Naive thymus-derived CD8-positive, alpha-beta T cell (primary cell): ENCODE measurements at regions not wholly inside any gene's neighbourhood (a gene's known extent, or its start where the extent isn't known, plus 50 kb on each side); places are given as distances from the start of the nearest gene placed in this dataset.
"Not testable (repeated sequence)": the region's sequence is repeated elsewhere in the genome, so short reads cannot be mapped to it uniquely, and the experiment has no call there.

Experiments used
- ATAC-seq, 2 donors: fragments of 150-1000 bp; cut with Tn5 transposase in 1 of 2; sonication (Bioruptor Pico), chemical (Tn5 transposase) in 1 of 2; 1 replicate in 1 of 2; 2 replicates in 1 of 2; pipeline ENCODE4 v1.10.0; 2021; ENCODE audit warnings: mild to moderate bottlenecking in 2 of 2, moderate library complexity in 2 of 2
- POLR2A ChIA-PET: fragments of 350-600 bp; sonication (Branson Sonifier 250); formaldehyde crosslinking; loops from one replicate; lab custom pipeline; 2021; ENCODE audit warnings: antibody characterized with exemption; lab: Charles Lee
- DNase-seq, 10 donors: peaks; one replicate each; pipeline versions ENCODE4 v3.0.0 to v3.0.0-alpha.2; 2020 to 2022
- H3K27ac Mint-ChIP-seq, 10 donors: one replicate each; pipeline ENCODE4 v1.8.0; 2020 to 2022; ENCODE audit warnings: mild to moderate bottlenecking in 10 of 10, mixed read lengths in 10 of 10, moderate library complexity in 4 of 10, inconsistent platforms in 1 of 10
- H3K27me3 Mint-ChIP-seq, 5 donors: one replicate each; pipeline ENCODE4 v1.8.0; 2021 to 2022; ENCODE audit warnings: mixed read lengths in 5 of 5
- H3K36me3 Mint-ChIP-seq, 3 donors: one replicate each; pipeline ENCODE4 v1.8.0; 2020 to 2022; ENCODE audit warnings: mixed read lengths in 3 of 3, mild to moderate bottlenecking in 2 of 3, inconsistent platforms in 1 of 3
- H3K4me1 Mint-ChIP-seq, 4 donors: one replicate each; pipeline ENCODE4 v1.8.0; 2021 to 2022; ENCODE audit warnings: mixed read lengths in 4 of 4
- H3K4me3 Mint-ChIP-seq, 10 donors: one replicate each; pipeline ENCODE4 v1.8.0; 2020 to 2022; ENCODE audit warnings: mild to moderate bottlenecking in 10 of 10, mixed read lengths in 10 of 10, moderate library complexity in 6 of 10, inconsistent platforms in 1 of 10
- H3K9me3 Mint-ChIP-seq, 9 donors: one replicate each; pipeline ENCODE4 v1.8.0; 2020 to 2022; ENCODE audit warnings: mixed read lengths in 9 of 9, mild to moderate bottlenecking in 3 of 9, inconsistent platforms in 1 of 9, moderate library complexity in 1 of 9

DNA sequence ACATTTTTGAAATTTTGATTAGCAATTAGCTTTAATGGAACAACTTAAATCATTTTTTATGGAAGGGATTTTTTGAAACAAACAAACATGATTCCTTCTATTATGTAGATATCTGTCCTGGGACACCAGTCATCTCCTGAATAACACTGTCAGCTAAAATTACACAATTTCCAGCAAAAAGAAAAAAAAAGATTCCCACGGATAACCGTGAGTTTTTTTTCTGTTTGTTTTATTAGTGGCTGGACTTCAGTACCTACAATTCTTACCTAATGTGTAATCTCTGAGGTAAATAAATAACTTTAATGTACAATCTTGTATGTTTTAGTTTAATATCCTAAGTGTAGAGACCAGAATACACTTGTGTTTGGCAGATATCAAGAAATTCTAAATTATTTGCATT, 126.6 kb upstream of the KYNU start:
- ATAC-seq (no peak), DNase-seq (no peak)
- no peaks in the 10 kb centered on the region for H3K27me3 Mint-ChIP-seq
- no peak overlapping the region for H3K27ac Mint-ChIP-seq
- H3K36me3 Mint-ChIP-seq = no peaks in the 10 kb centered on the region
- peaks cover 0 to 7% (median 0%) of the 10 kb centered on the region in 9 donors for H3K9me3 Mint-ChIP-seq
- POLR2A ChIA-PET = no interaction called here
- H3K4me3 Mint-ChIP-seq = no peak overlapping the region
- no peaks in the 10 kb centered on the region for H3K4me1 Mint-ChIP-seq

DNA sequence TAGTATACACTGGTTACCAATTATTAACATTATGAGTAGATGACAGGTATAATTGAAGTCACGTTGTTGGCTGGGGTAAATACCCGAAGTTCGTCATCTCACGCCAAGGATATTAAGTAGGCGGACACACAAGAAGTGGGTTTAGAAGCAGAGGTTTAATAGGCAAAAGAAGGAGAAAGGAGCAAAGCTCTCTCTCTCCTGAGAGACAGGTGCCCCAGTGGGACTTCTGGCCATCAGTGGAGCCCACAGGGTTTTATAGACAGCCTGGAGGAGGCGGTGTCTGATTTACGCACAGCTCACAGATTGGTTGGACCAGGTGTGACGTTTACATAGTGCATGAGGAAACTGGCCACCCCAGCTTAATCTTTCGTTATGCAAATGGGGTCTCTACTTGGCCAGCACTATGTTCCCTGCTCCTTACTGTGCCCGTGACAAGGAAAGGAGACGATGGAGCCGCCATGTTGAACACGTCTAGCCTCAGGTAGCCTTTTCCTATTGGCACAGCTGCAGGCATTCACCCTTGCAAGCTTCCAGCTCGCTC, 128.8 kb upstream of the KYNU start:
- ATAC-seq (no peak), DNase-seq (no peak)
- Mint-ChIP-seq H3K27me3 (no peaks in the 10 kb centered on the region), H3K36me3 (no peaks in the 10 kb centered on the region), H3K4me3 (no peak overlapping the region), H3K4me1 (no peaks in the 10 kb centered on the region), H3K27ac (no peak overlapping the region), H3K9me3 (peaks cover 0 to 7% (median 0%) of the 10 kb centered on the region in 9 donors)
- POLR2A ChIA-PET = no interaction called here

GRCh38 chr2:142745691-142746090, 131.8 kb upstream of the KYNU start:
- Mint-ChIP-seq H3K36me3 (no peaks in the 10 kb centered on the region), H3K9me3 (peaks cover 0 to 10% (median 2%) of the 10 kb centered on the region in 9 donors), H3K27ac (no peak overlapping the region), H3K4me3 (no peak overlapping the region), H3K27me3 (no peaks in the 10 kb centered on the region), H3K4me1 (no peaks in the 10 kb centered on the region)
- DNase-seq (no peak), ATAC-seq (no peak)
- POLR2A ChIA-PET = no interaction called here

DNA sequence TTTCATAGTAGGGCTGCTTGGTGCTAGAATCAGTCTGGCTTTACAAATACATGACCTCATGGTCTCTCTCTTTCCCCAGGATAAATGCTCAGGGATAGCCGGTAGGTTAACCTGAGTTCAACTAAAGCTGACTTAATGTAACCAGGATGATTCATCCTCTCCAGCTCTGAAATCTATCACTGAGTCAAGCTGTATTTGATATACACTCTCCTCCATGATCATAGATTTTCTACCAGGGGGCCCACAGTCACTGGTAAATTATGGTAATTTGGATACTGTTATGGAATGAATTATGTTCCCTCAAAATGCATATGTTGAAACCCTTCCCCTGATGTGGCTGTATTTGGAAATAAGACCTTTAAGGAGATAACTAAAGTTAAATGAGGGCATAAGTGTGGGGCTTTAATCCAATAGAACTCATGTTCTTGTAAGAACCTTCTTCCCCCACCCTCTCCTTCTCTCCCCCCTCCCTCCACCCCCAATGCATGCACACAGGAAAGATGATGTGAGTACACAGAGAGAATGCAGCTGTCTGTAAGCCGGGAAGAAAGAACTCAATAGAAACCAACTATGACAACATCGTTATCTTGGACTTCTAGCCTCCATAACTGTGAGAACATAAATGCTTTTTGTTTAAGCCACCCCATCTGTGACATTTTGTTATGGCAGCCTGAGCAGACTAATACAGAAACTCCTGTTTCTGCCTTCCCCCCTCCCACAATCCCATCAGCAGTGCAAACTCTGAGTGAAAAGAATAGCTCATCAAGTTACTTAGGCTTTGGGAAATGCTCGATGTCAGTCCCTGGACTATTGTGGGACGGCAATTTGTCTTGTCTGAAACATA, 134.9 kb upstream of the KYNU start:
- H3K9me3 Mint-ChIP-seq = peaks cover 0 to 10% (median 3%) of the 10 kb centered on the region in 9 donors
- no peak for ATAC-seq
- peaks cover 0 to 1% (median 0%) of the 10 kb centered on the region in 5 donors for H3K27me3 Mint-ChIP-seq
- POLR2A ChIA-PET = no interaction called here
- peak overlapping the region in 1 of 10 donors; percentile 81 for H3K27ac Mint-ChIP-seq
- no peaks in the 10 kb centered on the region for H3K36me3 Mint-ChIP-seq
- no peak overlapping the region for H3K4me3 Mint-ChIP-seq
- no peaks in the 10 kb centered on the region for H3K4me1 Mint-ChIP-seq
- no peak for DNase-seq

GRCh38 chr2:142741764-142742269, 135.6 kb upstream of the KYNU start:
- Mint-ChIP-seq H3K4me1 (no peaks in the 10 kb centered on the region), H3K27ac (no peak overlapping the region), H3K27me3 (peaks cover 0 to 1% (median 0%) of the 10 kb centered on the region in 5 donors), H3K4me3 (no peak overlapping the region), H3K9me3 (peaks cover 0 to 10% (median 3%) of the 10 kb centered on the region in 9 donors), H3K36me3 (no peaks in the 10 kb centered on the region)
- POLR2A ChIA-PET = no interaction called here
- ATAC-seq = no peak
- no peak for DNase-seq

GRCh38 chr2:142734770-142735169, 142.7 kb upstream of the KYNU start:
- no peak for DNase-seq
- H3K27me3 Mint-ChIP-seq = peaks cover 0 to 1% (median 0%) of the 10 kb centered on the region in 5 donors

DNA sequence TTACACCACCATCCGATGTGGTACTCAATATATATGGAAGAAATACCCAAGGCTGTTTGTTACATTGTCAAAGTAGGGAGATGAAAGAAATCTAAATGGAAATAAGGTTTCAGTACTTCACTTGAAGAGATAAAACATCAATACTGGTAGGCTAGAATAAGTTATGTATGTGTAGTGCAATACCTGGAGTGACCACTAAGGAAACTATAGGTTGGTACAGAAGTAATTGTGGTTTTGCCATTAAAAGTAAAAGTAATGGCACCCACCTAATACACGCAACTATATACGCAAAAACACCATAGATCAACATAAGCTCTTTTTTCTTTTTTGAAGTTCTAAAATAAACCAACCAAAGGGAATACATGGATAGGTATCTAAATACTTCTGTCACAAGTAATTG, 143.2 kb upstream of the KYNU start:
- no peaks in the 10 kb centered on the region for H3K4me1 Mint-ChIP-seq
- H3K27ac Mint-ChIP-seq = no peak overlapping the region
- peaks cover 2 to 20% (median 4%) of the 10 kb centered on the region in 9 donors for H3K9me3 Mint-ChIP-seq
- no peak for ATAC-seq
- POLR2A ChIA-PET = no interaction called here
- peaks cover 0 to 1% (median 0%) of the 10 kb centered on the region in 3 donors for H3K36me3 Mint-ChIP-seq
- H3K27me3 Mint-ChIP-seq = peaks cover 0 to under 1% (median 0%) of the 10 kb centered on the region in 5 donors
- DNase-seq = no peak
- H3K4me3 Mint-ChIP-seq = no peak overlapping the region

More at GRCh38 chr2:142734770-142735169, 142.7 kb upstream of the KYNU start:
- Mint-ChIP-seq H3K4me1 (no peaks in the 10 kb centered on the region), H3K4me3 (no peak overlapping the region), H3K9me3 (peaks cover 0 to 15% (median 4%) of the 10 kb centered on the region in 9 donors), H3K27ac (no peak overlapping the region), H3K36me3 (no peaks in the 10 kb centered on the region)
- no peak for ATAC-seq
- POLR2A ChIA-PET = no interaction called here

DNA sequence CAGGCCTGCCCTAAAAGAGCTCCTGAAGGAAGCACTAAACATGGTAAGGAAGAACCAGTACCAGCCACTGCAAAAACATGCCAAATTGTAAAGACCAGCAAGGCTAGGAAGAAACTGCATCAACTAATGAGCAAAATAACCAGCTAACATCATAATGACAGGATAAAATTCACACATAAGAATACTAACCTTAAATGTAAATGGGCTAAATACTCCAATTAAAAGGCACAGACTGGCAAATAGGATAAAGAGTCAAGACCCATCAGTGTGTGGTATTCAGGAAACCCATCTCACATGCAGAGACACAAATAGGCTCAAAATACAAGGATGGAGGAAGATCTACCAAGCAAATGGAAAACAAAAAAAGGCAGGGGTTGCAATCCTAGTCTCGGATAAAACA, 147.7 kb upstream of the KYNU start:
- H3K27me3 Mint-ChIP-seq, H3K36me3 Mint-ChIP-seq, H3K4me3 Mint-ChIP-seq, POLR2A ChIA-PET, H3K4me1 Mint-ChIP-seq, H3K27ac Mint-ChIP-seq, DNase-seq, ATAC-seq: not testable (repeated sequence)
- peaks cover 2 to 27% (median 10%) of the 10 kb centered on the region in 9 donors for H3K9me3 Mint-ChIP-seq

DNA sequence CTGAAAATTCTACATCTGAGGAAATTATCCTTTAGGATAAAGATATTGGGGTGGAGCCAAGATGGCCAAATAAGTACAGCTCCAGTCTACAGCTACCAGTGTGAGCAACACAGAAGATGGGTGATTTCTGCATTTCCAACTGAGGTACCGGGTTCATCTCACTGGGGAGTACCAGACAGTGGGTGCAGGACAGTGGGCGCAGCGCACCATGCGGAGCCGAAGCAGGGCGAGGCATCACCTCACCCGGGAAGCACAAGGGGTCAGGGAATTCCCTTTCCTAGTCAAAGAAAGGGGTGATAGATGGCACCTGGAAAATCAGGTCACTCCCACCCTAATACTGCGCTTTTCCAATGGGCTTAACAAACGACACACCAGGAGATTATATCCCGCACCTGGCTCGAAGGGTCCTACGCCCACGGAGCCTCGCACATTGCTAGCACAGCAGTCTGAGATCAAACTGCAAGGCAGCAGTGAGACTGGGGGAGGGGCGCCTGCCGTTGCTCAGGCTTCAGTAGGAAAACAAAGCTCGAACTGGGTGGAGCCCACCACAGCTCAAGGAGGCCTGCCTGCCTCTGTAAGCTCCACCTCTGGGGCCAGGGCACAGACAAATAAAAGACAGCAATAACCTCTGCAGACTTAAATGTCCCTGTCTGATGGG, 149.5 kb upstream of the KYNU start:
- POLR2A ChIA-PET, H3K4me1 Mint-ChIP-seq, H3K27ac Mint-ChIP-seq, ATAC-seq, H3K27me3 Mint-ChIP-seq, H3K4me3 Mint-ChIP-seq, H3K36me3 Mint-ChIP-seq, DNase-seq: not testable (repeated sequence)
- H3K9me3 Mint-ChIP-seq = peaks cover 0 to 27% (median 7%) of the 10 kb centered on the region in 9 donors

DNA sequence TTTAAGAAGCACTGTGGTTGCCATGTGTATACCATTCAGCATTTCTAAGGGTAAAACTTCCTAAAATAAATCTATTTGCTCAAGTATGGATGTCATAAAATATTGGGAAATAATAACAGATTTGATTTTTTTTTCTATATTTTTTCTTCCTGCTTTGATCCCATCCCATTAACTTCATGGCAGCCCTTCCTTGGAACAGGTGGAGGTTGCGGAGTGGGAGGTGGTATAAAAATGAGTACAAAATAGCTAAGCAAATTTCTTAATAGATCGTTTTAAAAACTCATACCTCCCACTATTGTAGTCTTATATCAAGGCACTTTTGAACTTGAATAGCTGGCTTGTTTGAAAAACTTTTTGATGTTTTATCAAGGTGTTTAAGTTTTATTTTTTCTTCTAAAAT, 152.1 kb upstream of the KYNU start:
- Mint-ChIP-seq H3K27ac (no peak overlapping the region), H3K4me1 (no peaks in the 10 kb centered on the region), H3K9me3 (peaks cover 0 to 27% (median 7%) of the 10 kb centered on the region in 9 donors), H3K36me3 (peaks cover 0 to 5% (median 0%) of the 10 kb centered on the region in 3 donors), H3K4me3 (no peak overlapping the region), H3K27me3 (no peaks in the 10 kb centered on the region)
- POLR2A ChIA-PET = no interaction called here
- no peak for DNase-seq
- no peak for ATAC-seq

DNA sequence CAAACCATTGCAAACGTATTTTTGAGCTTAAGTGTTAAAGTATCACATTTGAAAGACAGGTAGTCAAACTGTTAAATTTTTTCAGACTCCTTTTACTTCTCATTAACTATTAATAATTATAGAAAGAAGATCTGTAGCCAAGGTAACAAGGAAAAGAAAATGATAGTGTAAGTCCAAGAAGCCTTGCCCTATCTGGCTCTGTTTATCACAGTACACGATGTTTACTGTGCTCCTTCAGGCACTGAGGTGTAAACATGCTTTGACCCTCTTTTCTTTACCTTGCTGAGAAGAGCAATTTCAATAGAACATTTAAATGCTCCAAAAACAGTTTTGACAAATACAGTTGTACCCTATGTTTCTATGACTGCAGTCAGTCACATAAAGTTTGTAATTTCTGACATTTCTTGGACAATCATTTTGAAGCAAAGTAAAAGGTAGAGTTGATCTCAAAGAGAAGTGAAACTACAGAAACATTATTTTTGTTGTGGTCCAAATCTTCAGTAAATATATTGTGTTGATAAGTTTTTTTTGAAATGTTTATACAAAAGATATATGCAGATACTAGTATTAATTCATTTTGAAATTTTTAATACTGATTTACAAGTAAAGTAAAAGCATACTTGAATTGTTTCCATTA, 152.6 kb upstream of the KYNU start:
- H3K4me3 Mint-ChIP-seq = no peak overlapping the region

DNA sequence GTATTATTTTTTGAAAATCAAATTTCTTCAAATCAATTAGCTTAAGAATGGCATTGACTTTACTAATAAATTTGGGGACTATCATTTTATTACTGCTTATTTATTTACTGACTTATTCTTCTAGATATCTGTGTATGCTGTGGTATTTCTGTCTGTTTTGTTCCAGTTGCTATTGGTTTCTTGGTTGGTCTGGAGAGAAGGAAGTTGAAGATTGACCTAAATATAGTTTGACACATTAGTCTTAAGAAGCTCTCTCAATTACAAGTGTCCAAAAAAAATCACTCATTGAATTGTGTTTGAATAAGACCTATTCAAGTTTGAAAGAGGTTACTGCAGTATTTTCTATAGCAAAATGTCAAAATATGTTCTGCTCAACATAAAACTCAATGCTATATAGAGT, 153.3 kb upstream of the KYNU start:
- Mint-ChIP-seq H3K36me3 (peaks cover 0 to 3% (median 0%) of the 10 kb centered on the region in 3 donors), H3K4me3 (no peak overlapping the region), H3K4me1 (no peaks in the 10 kb centered on the region), H3K27ac (no peak overlapping the region), H3K9me3 (peaks cover 0 to 15% (median 4%) of the 10 kb centered on the region in 9 donors), H3K27me3 (no peaks in the 10 kb centered on the region)
- ATAC-seq = no peak
- DNase-seq = no peak
- POLR2A ChIA-PET = no interaction called here

More for the DNA sequence above, 152.6 kb upstream of the KYNU start:
- Mint-ChIP-seq H3K27me3 (no peaks in the 10 kb centered on the region), H3K36me3 (peaks cover 0 to 5% (median 0%) of the 10 kb centered on the region in 3 donors), H3K27ac (no peak overlapping the region), H3K4me1 (no peaks in the 10 kb centered on the region), H3K9me3 (peaks cover 0 to 21% (median 6%) of the 10 kb centered on the region in 9 donors)
- ATAC-seq = no peak
- DNase-seq = no peak
- POLR2A ChIA-PET = no interaction called here
